ENCODE measurements at regions not wholly inside any gene's neighbourhood (a gene's known extent, or its start where the extent isn't known, plus 50 kb on each side); places are given as distances from the start of the nearest gene placed in this dataset.

GRCh38 chr2:220075835-220076234, 448.4 kb downstream of the SLC4A3 start:
- TF ChIP-seq, protein P1, sequence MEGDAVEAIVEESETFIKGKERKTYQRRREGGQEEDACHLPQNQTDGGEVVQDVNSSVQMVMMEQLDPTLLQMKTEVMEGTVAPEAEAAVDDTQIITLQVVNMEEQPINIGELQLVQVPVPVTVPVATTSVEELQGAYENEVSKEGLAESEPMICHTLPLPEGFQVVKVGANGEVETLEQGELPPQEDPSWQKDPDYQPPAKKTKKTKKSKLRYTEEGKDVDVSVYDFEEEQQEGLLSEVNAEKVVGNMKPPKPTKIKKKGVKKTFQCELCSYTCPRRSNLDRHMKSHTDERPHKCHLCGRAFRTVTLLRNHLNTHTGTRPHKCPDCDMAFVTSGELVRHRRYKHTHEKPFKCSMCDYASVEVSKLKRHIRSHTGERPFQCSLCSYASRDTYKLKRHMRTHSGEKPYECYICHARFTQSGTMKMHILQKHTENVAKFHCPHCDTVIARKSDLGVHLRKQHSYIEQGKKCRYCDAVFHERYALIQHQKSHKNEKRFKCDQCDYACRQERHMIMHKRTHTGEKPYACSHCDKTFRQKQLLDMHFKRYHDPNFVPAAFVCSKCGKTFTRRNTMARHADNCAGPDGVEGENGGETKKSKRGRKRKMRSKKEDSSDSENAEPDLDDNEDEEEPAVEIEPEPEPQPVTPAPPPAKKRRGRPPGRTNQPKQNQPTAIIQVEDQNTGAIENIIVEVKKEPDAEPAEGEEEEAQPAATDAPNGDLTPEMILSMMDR (conservative IDR thresholded peaks at IDR 0.05): no peak
- WGBS (ENCODE audit: extremely low coverage, insufficient read length, low lambda C conversion rate): no CpG with 5 or more reads among the region's 1 CpG
- no peak overlapping the region for H3K56ac ChIP-seq (ENCODE audit: insufficient read length, low read depth, low read length)
- no peak overlapping the region for H3K18ac ChIP-seq (ENCODE audit: insufficient read length, low read depth, low read length)
- H3K4me2 ChIP-seq (ENCODE audit: insufficient read depth, insufficient read length, low read length): no peak overlapping the region
- H2BK15ac ChIP-seq (ENCODE audit: low read depth, low read length): no peak overlapping the region
- H3T11ph ChIP-seq (ENCODE audit: low read length): no peak overlapping the region
- H2AK5ac ChIP-seq (ENCODE audit: insufficient read length, low read length): no peak overlapping the region
- no peak overlapping the region for H2BK120ac ChIP-seq (ENCODE audit: low read depth, low read length, poor library complexity, severe bottlenecking)
- H3K9ac ChIP-seq (ENCODE audit: extremely low read depth, insufficient read length, low read length): no peak overlapping the region
- no peaks in the 10 kb centered on the region for H4K20me1 ChIP-seq (ENCODE audit: control insufficient read depth, insufficient read depth, insufficient read length)
- H3K23ac ChIP-seq (ENCODE audit: insufficient read length, low read depth, low read length): no peak overlapping the region
- no peak overlapping the region for H3K27ac ChIP-seq (ENCODE audit: insufficient read length, low read depth, low read length)
- H3K4me1 ChIP-seq (ENCODE audit: insufficient read depth, low read length): no peaks in the 10 kb centered on the region; the same call in none of the 2 replicates
- no peak overlapping the region for H4K8ac ChIP-seq (replicated peaks; ENCODE audit: insufficient read length, low read depth, low read length)
- H2BK12ac ChIP-seq (ENCODE audit: insufficient read length, low read depth, low read length): no peak overlapping the region
- peaks cover 20% of the 10 kb centered on the region in 2 experiments for H3K4me1 Mint-ChIP-seq
- no peaks in the 10 kb centered on the region for H3K36me3 Mint-ChIP-seq (ENCODE audit: insufficient read depth in 1 of 3, low read depth in 3 of 3)
- no peaks in the 10 kb centered on the region for H3K27me3 Mint-ChIP-seq (ENCODE audit: low read depth)
- H4K5ac ChIP-seq (ENCODE audit: insufficient read length, low read depth, low read length): no peak overlapping the region
- H3K9me3 Mint-ChIP-seq: no peaks in the 10 kb centered on the region
- no peak overlapping the region for H3K14ac ChIP-seq (ENCODE audit: insufficient read depth, low read length)
- no peaks in the 10 kb centered on the region for H3K23me2 ChIP-seq (ENCODE audit: insufficient read length, low read depth, low read length, poor library complexity, severe bottlenecking)
- no peaks in the 10 kb centered on the region for H3K79me1 ChIP-seq (ENCODE audit: insufficient read depth, low read depth, low read length, poor library complexity, severe bottlenecking)
- H3K9me3 ChIP-seq (ENCODE audit: control insufficient read depth, low read depth, low read length): no peaks in the 10 kb centered on the region
- no peak overlapping the region for H2BK5ac ChIP-seq (ENCODE audit: insufficient read length, low read length)
- H3K4me3 Mint-ChIP-seq: no peak overlapping the region
- H3K27me3 ChIP-seq (ENCODE audit: insufficient read depth, low read length): no peaks in the 10 kb centered on the region
- no peaks in the 10 kb centered on the region for H3K79me2 ChIP-seq (ENCODE audit: insufficient read depth, low read length)
- no peak overlapping the region for H3K4ac ChIP-seq (ENCODE audit: low read depth, low read length)
- H4K91ac ChIP-seq (ENCODE audit: insufficient read length, low read depth, low read length): no peak overlapping the region
- no peak for DNase-seq
- H2BK20ac ChIP-seq (ENCODE audit: low read depth, low read length, poor library complexity, severe bottlenecking): no peak overlapping the region
- no peak overlapping the region for H2AFZ ChIP-seq (ENCODE audit: low read length)
- no peak overlapping the region for H3K27ac Mint-ChIP-seq
